HG02970 (cell line): ENCODE measurements at regions not wholly inside any gene's neighbourhood (a gene's known extent, or its start where the extent isn't known, plus 50 kb on each side); places are given as distances from the start of the nearest gene placed in this dataset.
"Not testable (repeated sequence)": the region's sequence is repeated elsewhere in the genome, so short reads cannot be mapped to it uniquely, and the experiment has no call there.

Experiments
- ATAC-seq: cut with Tn5 transposase; IDR thresholded peaks from one replicate; pipeline ENCODE4 v1.9.1; 2021; ENCODE audit warnings: mild to moderate bottlenecking, moderate library complexity, moderate number of reproducible peaks; ENCODE audit not compliant: unreplicated experiment, low FRiP score

GRCh38 chr16:29203933-29204805 lies 202.3 kb downstream of the NPIPB11 start:
- ATAC-seq: not testable (repeated sequence)

DNA sequence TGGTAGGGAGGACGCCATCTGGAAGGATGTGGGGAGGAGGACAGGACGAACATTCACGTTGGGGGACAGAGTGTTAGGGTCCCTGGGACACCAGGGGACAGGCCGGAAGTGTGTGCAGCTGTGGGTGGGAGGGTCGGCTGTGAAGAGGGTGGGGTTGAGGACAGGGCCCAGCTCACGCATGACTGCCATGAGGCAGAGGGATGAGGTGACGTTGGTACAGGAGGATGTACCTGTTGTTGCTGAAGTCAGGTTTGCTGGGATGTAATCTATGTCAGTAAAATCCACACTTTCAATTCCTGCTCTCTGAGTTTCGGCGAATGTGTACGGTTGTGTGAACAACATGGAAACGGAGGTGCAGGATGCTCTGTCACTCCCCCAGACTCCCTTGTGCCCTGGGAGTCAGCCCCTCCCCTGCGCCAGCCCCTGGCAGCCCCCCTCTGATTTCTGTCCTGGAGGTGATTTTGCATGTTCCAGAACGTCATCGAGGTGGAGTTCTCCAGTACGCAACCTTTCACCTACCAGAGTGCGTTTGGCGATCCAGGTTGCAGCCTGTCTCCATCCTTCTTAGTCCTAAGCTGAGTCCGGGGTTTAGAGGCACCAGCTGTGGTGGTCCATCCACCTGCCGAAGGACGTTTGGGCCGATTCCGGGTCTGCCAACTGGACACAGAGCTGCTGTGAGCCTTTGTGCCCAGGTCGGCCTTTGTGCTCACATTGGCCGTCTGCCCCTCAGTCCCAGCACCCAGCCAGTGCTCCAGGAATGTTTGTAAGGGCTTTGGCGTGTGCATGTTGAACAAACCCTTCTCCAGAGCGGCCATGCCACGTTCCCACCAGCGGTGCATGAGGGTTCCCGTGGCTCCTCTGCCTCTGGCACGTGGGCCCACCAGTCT lies 203.2 kb downstream of the NPIPB11 start:
- not testable (repeated sequence) for ATAC-seq

- not testable (repeated sequence) for ATAC-seq
Observed at GRCh38 chr16:29202642-29203041, 203.9 kb downstream of the NPIPB11 start.

DNA sequence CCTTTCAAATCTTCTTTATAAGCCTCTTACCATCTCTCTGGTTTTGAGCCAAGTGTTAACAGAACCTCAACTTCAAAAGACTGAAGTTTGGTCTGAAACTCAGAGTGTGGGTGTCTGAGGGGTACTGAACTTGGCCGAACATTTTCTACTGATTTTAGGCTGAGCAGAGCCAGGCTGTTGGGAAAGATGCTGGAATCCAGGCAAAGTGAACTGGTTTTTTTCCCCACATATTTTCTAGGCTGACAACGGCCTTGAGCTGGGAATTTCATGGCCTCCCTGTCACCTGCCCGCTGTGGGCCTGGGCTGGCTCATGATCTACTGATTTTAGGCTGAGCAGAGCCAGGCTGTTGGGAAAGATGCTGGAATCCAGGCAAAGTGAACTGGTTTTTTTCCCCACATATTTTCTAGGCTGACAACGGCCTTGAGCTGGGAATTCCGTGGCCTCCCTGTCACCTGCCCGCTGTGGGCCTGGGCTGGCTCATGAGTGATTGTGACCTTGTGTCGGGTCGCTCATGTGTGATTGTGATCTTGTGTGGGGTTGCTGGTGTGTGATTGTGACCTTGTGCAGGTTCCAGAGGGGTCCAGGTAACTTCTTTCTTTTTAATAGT lies 204.4 kb downstream of the NPIPB11 start:
- ATAC-seq: not testable (repeated sequence)

- ATAC-seq: not testable (repeated sequence)
Observed at GRCh38 chr16:29201296-29202024, 205.1 kb downstream of the NPIPB11 start.

DNA sequence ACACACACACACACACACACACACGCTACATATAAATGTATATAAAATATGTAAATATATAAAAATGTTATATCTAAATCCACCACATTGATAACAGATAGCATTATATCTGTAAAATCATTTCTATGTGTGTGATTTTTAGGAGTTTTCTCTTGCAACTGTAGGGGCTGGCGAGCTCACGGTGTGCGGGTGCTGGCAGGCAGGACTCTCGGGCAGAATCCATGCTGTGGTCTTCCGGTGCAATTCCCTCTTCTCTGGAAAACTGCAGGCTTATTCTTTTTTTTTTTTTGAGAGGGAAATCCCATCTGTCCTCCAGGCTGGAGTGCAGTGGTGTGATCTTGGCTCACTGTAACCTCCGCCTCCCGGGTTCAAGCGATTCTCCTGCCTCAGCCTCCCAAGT lies 205.8 kb downstream of the NPIPB11 start:
- not testable (repeated sequence) for ATAC-seq

DNA sequence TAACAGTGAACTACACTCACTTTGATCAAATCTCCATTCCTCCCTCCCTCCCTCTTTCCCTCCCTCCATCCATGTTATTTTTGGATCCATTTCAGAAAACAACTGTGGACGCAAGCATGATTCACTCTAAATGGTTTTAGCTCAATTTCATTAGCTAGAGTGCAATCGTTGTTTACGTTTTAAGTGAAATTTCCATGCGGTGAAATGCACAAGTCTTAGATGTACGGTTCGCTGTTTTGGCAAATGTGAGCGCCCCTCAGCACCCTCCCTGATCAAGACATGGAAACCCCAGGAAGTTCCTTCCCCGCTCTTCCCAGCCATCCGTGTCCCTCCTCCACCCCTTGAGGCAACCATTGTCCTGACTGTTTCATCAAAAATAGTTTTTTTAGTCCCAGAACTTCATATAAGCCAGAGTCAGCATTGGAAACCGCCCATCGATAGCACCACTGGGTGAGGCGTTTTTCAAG lies 206.3 kb downstream of the NPIPB11 start:
- not testable (repeated sequence) for ATAC-seq

- ATAC-seq: not testable (repeated sequence)
Observed at GRCh38 chr16:29199626-29200025, 206.9 kb downstream of the NPIPB11 start.

- ATAC-seq: no peak
Observed at GRCh38 chr16:29198731-29199521, 207.6 kb downstream of the NPIPB11 start.

DNA sequence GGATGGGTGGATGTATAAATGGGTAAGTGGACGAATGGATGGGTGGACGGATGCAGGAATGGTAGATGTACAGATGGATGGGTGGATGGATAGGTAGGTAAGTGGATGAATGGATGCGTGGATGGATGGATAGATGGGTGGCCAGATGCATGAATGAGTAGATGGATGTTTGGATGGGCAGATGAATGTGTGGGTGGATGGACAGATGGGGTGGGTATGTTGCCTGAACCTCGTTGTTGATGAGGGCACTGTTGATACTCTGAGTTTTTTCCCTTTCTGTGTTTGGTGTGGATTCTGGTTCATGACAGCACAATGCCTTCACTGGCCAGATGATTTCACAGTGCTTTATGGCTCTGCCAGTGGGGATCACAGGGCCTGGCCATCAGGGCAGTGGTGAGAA lies 208.3 kb downstream of the NPIPB11 start:
- no peak for ATAC-seq

DNA sequence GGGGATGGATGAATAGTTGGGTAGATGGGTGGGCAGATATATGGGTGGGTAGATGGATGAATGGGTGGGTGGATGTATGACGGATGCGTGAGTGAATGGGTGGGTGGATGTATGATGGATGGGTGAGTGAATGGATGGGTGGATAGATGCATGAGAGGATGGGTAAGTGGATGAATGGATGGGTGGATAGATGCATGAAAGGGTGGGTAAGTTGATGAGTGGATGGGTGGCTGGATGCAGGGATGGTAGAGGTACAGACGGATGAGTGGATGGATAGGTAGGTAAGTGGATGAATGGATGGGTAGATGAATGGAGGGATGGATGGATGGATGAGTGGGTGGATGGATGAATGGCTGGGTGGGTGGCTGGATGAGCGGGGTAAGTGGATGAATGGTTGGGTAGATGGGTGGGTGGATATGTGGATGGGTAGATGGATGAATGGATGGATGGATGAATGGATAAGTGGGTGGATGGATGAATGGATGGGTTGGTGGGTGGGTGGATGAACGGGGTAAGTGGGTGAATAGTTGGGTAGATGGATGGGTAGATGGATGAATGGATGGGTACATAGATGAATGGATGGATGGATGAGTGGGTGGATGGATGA lies 208.9 kb downstream of the NPIPB11 start:
- ATAC-seq: not testable (repeated sequence)

DNA sequence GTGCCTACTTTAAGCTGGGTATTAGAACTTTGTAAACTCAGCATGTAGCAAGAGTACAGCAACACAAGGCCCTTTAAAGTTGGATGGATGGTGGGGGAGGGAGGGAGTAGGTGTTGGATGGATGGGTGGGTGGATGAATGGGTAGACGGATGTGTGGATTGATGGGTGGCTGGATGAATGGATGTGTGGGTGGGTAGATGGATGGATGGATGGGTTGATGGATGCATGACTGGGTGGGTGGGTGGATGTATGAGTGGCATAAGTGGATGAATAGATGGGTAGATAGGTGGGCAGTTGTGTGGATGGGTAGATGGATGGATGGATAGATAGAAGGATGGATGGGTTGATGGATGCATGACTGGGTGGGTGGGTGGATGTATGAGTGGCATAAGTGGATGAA lies 209.8 kb downstream of the NPIPB11 start:
- ATAC-seq: not testable (repeated sequence)

GRCh38 chr16:29195116-29195872 lies 210.4 kb downstream of the LAT start:
- ATAC-seq: not testable (repeated sequence)

DNA sequence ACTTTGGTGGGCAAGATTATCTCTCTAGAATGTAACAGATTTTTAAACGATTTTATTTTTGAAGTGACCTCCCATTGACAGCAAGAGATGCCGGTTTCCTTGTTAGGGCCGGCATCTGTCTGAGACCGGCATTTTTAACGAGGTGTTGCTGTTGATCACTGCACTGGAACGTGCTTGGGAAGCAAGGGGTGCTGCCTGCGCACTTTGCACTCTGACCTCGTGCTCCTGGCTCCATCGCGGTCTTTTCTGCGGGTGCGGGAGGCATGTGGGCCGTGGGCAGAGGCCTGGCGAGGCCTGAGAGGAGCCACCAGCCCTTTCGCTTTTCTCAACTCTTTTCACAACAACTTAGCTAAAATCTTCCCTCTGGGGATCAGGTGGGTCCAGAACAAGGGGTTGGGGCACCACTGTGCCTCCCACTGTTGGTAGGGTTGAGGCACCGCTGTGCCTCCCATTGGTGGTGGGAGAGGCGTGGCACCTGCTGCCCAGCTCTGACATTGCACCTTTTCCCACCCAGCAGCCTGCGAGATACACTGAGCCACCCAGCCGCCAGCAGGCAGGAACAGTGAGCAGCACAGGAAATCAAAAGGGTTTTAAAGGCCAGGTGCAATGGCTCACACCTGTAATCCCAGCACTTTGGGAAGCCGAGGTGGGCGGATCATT lies 209.5 kb downstream of the LAT start:
- not testable (repeated sequence) for ATAC-seq

DNA sequence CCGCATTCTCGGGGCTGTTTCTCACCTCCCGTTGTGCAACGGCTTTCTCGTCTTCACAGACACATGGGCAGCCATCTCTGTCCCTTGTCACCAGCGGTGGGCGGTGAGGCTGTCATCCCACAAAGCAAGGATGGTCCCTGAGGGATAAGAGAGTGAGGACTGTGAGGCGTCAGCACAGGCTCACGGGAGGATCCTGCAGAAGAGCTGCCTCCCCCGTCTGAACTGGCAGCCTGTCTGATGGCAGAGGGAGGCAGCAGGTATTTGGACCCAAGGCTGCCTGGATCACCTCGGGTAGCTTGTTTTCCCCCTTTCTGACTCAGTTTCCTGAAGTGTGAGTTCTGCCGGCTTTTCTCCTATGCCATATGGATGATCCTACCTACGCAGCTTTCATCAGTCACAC lies 208.8 kb downstream of the LAT start:
- not testable (repeated sequence) for ATAC-seq

GRCh38 chr16:29193248-29193574 lies 208.4 kb downstream of the LAT start:
- not testable (repeated sequence) for ATAC-seq

DNA sequence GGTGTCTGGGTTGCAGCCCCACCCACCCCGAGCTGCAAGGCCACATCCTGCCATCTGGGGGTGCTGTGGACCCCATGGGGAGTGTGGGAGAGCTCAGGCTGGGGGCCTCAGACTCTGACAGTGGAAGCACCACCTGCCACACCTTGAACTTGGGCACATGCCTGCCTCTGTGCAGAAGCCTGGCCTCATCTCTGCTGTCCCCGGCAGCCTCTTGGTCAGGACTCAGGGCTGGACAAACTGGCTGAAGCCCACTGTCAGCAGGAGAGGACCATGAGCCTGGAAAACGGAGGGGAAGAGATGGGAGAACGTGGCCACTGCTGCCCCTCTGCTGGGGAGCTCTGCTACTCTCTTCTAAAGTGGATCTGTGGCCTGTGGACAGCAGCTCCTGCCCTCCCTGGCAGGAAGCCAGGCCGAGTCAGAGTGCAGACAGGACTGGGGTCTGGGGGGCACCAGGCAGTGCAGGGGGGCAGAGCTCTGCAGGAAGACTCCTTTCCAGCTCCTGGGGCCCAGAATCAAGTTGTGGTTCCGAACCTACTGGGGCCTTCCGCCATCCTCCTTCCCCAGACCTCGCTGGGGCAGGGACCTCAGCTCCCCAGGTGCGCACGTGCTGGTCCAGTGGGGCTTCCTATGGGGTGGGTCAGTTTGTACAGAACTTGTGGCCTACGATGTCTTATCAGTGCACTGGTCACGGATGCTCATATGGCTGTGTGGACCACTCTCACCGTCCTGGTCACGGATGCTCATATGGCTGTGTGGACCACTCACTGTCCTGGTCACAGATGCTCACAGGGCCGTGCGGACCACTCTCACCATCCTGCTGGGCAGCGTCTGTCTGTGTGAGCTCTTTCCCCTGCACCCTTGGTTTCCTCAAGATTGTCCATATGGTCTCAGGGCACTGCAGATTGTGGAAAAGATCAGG lies 207.7 kb downstream of the LAT start:
- ATAC-seq: no peak
